ENCODE measurements at regions not wholly inside any gene's neighbourhood (a gene's known extent, or its start where the extent isn't known, plus 50 kb on each side); places are given as distances from the start of the nearest gene placed in this dataset.
A peak's percentile ranks its signal among the peaks of the same experiment; 100 is the strongest.
"Not testable (repeated sequence)": the region's sequence is repeated elsewhere in the genome, so short reads cannot be mapped to it uniquely, and the experiment has no call there.

DNA sequence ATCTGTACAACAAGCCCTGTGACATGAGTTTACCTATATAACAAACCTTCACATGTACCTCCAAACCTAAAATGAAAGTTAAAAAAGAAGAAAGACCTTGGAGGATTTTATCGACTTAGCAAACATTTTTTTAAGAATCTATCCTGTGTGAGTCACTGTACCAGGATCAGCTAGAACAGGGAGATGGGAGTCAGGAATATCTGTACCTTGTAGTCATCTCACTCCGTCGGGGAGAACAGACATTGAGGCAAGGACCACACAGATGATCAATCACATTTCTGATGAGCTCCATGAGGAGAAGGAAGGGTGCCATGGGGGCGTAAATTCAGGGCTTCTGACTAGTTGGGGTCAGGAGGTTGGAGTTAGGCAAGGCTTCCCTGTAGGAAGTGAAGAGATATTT, 310.6 kb downstream of the VRK1 start:
- Histone ChIP-seq H3K27me3 (no peaks in the 10 kb centered on the region), H3K9me3 (peaks cover 33% of the 10 kb centered on the region), H3K4me1 (peaks cover 75% of the 10 kb centered on the region), H3K4me2 (peak overlapping the region; percentile 80), H3K9ac (no peak overlapping the region), H4K20me1 (no peaks in the 10 kb centered on the region), H3K36me3 (peaks cover 14% of the 10 kb centered on the region; the same call in 1 of the 2 replicates), H3K4me3 (no peak overlapping the region; the same call in 1 of the 2 replicates), H3K27ac (peak overlapping the region; percentile 94)
- TF ChIP-seq Cebpa-rat (IDR thresholded peaks at IDR 0.05), result no peak

- Histone ChIP-seq H3K4me2 (no peak overlapping the region), H3K27ac (peak overlapping the region; percentile 94), H3K27me3 (no peaks in the 10 kb centered on the region), H3K4me1 (peaks cover 60% of the 10 kb centered on the region), H4K20me1 (no peaks in the 10 kb centered on the region), H3K9me3 (peaks cover 33% of the 10 kb centered on the region), H3K9ac (no peak overlapping the region), H3K36me3 (peaks cover 14% of the 10 kb centered on the region; the same call in 1 of the 2 replicates), H3K4me3 (peak overlapping the region; percentile 0; the same call in 1 of the 2 replicates)
- no peak for TF ChIP-seq Cebpa-rat (IDR thresholded peaks at IDR 0.05)
These were observed 312.1 kb downstream of the VRK1 start for GRCh38 chr14:97109234-97109633.

- Histone ChIP-seq H4K20me1 (no peaks in the 10 kb centered on the region), H3K9me3 (peaks cover 21% of the 10 kb centered on the region), H3K36me3 (peaks cover 14% of the 10 kb centered on the region; the same call in 1 of the 2 replicates), H3K27ac (no peak overlapping the region), H3K4me1 (peaks cover 22% of the 10 kb centered on the region), H3K27me3 (no peaks in the 10 kb centered on the region), H3K4me3 (no peak overlapping the region), H3K4me2 (no peak overlapping the region), H3K9ac (no peak overlapping the region)
- no peak for TF ChIP-seq Cebpa-rat (IDR thresholded peaks at IDR 0.05)
These were observed 316.2 kb downstream of the VRK1 start for GRCh38 chr14:97113339-97113738.

GRCh38 chr14:97116546-97116945, 319.4 kb downstream of the VRK1 start:
- no peak overlapping the region for H3K27ac ChIP-seq
- TF ChIP-seq Cebpa-rat (IDR thresholded peaks at IDR 0.05), result no peak
- H3K4me1 ChIP-seq, result peaks cover 31% of the 10 kb centered on the region
- H3K4me2 ChIP-seq, result no peak overlapping the region
- H3K27me3 ChIP-seq, result no peaks in the 10 kb centered on the region
- no peak overlapping the region for H3K9ac ChIP-seq
- H3K4me3 ChIP-seq, result no peak overlapping the region
- H3K36me3 ChIP-seq, result no peaks in the 10 kb centered on the region
- no peaks in the 10 kb centered on the region for H3K9me3 ChIP-seq
- no peaks in the 10 kb centered on the region for H4K20me1 ChIP-seq

GRCh38 chr14:97117693-97118092, 320.5 kb downstream of the VRK1 start:
- peaks cover 21% of the 10 kb centered on the region for H3K4me1 ChIP-seq
- H3K9me3 ChIP-seq, result no peaks in the 10 kb centered on the region
- no peak overlapping the region for H3K4me3 ChIP-seq
- no peak for TF ChIP-seq Cebpa-rat (IDR thresholded peaks at IDR 0.05)
- no peaks in the 10 kb centered on the region for H4K20me1 ChIP-seq
- H3K27me3 ChIP-seq, result no peaks in the 10 kb centered on the region
- no peak overlapping the region for H3K27ac ChIP-seq
- no peaks in the 10 kb centered on the region for H3K36me3 ChIP-seq
- H3K9ac ChIP-seq, result no peak overlapping the region
- no peak overlapping the region; the same call in 1 of the 2 replicates for H3K4me2 ChIP-seq

GRCh38 chr14:97120204-97120603, 323.0 kb downstream of the VRK1 start:
- Histone ChIP-seq H3K36me3 (no peaks in the 10 kb centered on the region), H3K9me3 (no peaks in the 10 kb centered on the region), H3K4me3 (no peak overlapping the region), H3K4me1 (peaks cover 20% of the 10 kb centered on the region), H3K4me2 (peak overlapping the region; percentile 67), H4K20me1 (no peaks in the 10 kb centered on the region), H3K9ac (peak overlapping the region; percentile 7; the same call in 1 of the 2 replicates), H3K27ac (peak overlapping the region; percentile 53), H3K27me3 (no peaks in the 10 kb centered on the region)
- no peak for TF ChIP-seq Cebpa-rat (IDR thresholded peaks at IDR 0.05)

GRCh38 chr14:97120611-97121031, 323.4 kb downstream of the VRK1 start:
- Histone ChIP-seq H3K4me2 (peak overlapping the region; percentile 67), H4K20me1 (no peaks in the 10 kb centered on the region), H3K4me1 (peaks cover 20% of the 10 kb centered on the region), H3K9ac (peak overlapping the region; percentile 7; the same call in 1 of the 2 replicates), H3K27ac (peak overlapping the region; percentile 53), H3K27me3 (no peaks in the 10 kb centered on the region), H3K4me3 (no peak overlapping the region), H3K36me3 (no peaks in the 10 kb centered on the region), H3K9me3 (no peaks in the 10 kb centered on the region)
- TF ChIP-seq Cebpa-rat (IDR thresholded peaks at IDR 0.05), result no peak

- no peak for TF ChIP-seq Cebpa-rat (IDR thresholded peaks at IDR 0.05)
- H3K27me3 ChIP-seq, result no peaks in the 10 kb centered on the region
- no peak overlapping the region for H3K4me3 ChIP-seq
- H3K4me2 ChIP-seq, result no peak overlapping the region
- H4K20me1 ChIP-seq, result no peaks in the 10 kb centered on the region
- peaks cover 11% of the 10 kb centered on the region for H3K4me1 ChIP-seq
- no peak overlapping the region for H3K27ac ChIP-seq
- 0 out of 2 replicates have a peak, but pooled peaks cover 8% of the 10 kb centered on the region for H3K9me3 ChIP-seq
- H3K36me3 ChIP-seq, result no peaks in the 10 kb centered on the region
- no peak overlapping the region for H3K9ac ChIP-seq
These were observed 332.5 kb downstream of the VRK1 start for GRCh38 chr14:97129639-97130038.

DNA sequence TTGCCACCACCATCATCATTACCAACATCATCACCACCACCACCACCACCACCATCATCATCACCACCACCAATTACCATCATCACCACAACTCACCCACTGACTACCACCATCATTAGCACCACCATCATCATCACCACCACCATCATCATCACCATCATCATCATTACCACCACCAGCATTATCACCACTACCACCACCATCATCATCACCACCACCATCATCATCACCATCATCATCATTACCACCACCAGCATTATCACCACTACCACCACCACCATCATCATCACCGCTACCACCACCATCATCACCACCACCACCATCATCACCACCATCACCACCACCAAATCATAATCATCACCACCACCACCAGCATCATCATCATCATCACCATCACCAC, 338.7 kb downstream of the VRK1 start:
- H3K4me3 ChIP-seq, H3K4me2 ChIP-seq, H4K20me1 ChIP-seq, H3K27ac ChIP-seq, H3K36me3 ChIP-seq, H3K9me3 ChIP-seq, H3K4me1 ChIP-seq, H3K9ac ChIP-seq, H3K27me3 ChIP-seq: not testable (repeated sequence)

GRCh38 chr14:97137705-97138104, 340.5 kb downstream of the VRK1 start:
- Histone ChIP-seq H3K27ac (no peak overlapping the region), H3K4me3 (no peak overlapping the region), H3K27me3 (no peaks in the 10 kb centered on the region), H3K4me2 (no peak overlapping the region), H4K20me1 (no peaks in the 10 kb centered on the region), H3K9ac (no peak overlapping the region), H3K4me1 (no peaks in the 10 kb centered on the region), H3K36me3 (no peaks in the 10 kb centered on the region), H3K9me3 (no peaks in the 10 kb centered on the region)
- TF ChIP-seq Cebpa-rat (IDR thresholded peaks at IDR 0.05), result no peak

DNA sequence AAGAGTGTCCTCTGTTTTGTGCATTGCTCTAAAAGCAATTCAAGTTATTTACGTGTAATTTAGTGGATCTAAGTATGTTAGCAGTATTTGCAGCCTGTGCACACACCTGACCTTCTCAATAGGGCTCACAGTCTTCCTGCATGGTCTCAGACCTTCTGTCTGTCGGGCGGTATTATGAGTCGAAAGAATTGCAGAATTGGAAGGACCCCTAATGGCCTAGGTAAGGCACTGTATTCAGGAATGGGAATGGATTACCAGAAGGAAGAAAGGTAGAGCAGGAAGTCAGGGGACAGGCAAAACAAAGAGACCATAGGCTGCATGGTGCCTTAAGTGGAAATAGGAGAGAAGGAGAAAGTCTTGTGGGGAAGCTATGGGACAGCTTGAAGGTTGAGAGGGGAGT, 341.6 kb downstream of the VRK1 start:
- no peak overlapping the region for H3K27ac ChIP-seq
- no peaks in the 10 kb centered on the region for H3K9me3 ChIP-seq
- no peak for TF ChIP-seq Cebpa-rat (IDR thresholded peaks at IDR 0.05)
- no peaks in the 10 kb centered on the region for H3K4me1 ChIP-seq
- no peak overlapping the region for H3K9ac ChIP-seq
- no peak overlapping the region for H3K4me3 ChIP-seq
- no peak overlapping the region for H3K4me2 ChIP-seq
- H3K36me3 ChIP-seq, result no peaks in the 10 kb centered on the region
- no peaks in the 10 kb centered on the region for H4K20me1 ChIP-seq
- no peaks in the 10 kb centered on the region for H3K27me3 ChIP-seq

All from BLaER1 (cell line).